Peyer's patch (tissue), 4 donors: ENCODE measurements at regions not wholly inside any gene's neighbourhood (a gene's known extent, or its start where the extent isn't known, plus 50 kb on each side); places are given as distances from the start of the nearest gene placed in this dataset.

Experiments
- CTCF ChIP-seq, 6 experiments: fragments of 450-650 bp in 4 of 6; fragments of 200-600 bp in 2 of 6; sonication (generic) in 1 of 6; IDR thresholded peaks; one replicate each; pipeline ENCODE4 v1.5.1; 2017 to 2019; ENCODE audit warnings: antibody characterized with exemption in 6 of 6, mild to moderate bottlenecking in 3 of 6, moderate library complexity in 1 of 6
- POLR2A ChIP-seq, 2 donors: fragments of 450-650 bp; IDR thresholded peaks; one replicate each; pipeline ENCODE4 v1.5.1; 2017; ENCODE audit warnings: antibody characterized with exemption in 2 of 2, mild to moderate bottlenecking in 2 of 2, moderate library complexity in 2 of 2

- TF ChIP-seq CTCF (IDR thresholded peaks at IDR 0.05): no peak
- TF ChIP-seq POLR2A (IDR thresholded peaks at IDR 0.05): no peak
Observed at GRCh38 chrX:40920351-40920750, 164.9 kb upstream of the USP9X start.
